Osteocyte (in vitro differentiated cells): ENCODE measurements at regions not wholly inside any gene's neighbourhood (a gene's known extent, or its start where the extent isn't known, plus 50 kb on each side); places are given as distances from the start of the nearest gene placed in this dataset.

Source experiments
- DNase-seq: peaks from one replicate; pipeline ENCODE4 v3.0.0; 2021; ENCODE audit warnings: mixed read lengths; ENCODE audit not compliant: unreplicated experiment; ENCODE audit errors: extremely low spot score
- H3K27ac Mint-ChIP-seq: one replicate; pipeline ENCODE4 v1.8.0; 2021; ENCODE audit warnings: mild to moderate bottlenecking, mixed read lengths; ENCODE audit not compliant: unreplicated experiment
- H3K27me3 Mint-ChIP-seq: one replicate; pipeline ENCODE4 v1.8.0; 2021; ENCODE audit warnings: mixed read lengths; ENCODE audit not compliant: unreplicated experiment
- H3K36me3 Mint-ChIP-seq: one replicate; pipeline ENCODE4 v1.8.0; 2021; ENCODE audit warnings: mixed read lengths; ENCODE audit not compliant: unreplicated experiment
- H3K4me1 Mint-ChIP-seq: one replicate; pipeline ENCODE4 v1.8.0; 2021; ENCODE audit warnings: mixed read lengths; ENCODE audit not compliant: unreplicated experiment
- H3K4me3 Mint-ChIP-seq: one replicate; pipeline ENCODE4 v1.8.0; 2021; ENCODE audit warnings: mild to moderate bottlenecking, moderate library complexity, mixed read lengths; ENCODE audit not compliant: unreplicated experiment
- H3K9me3 Mint-ChIP-seq: one replicate; pipeline ENCODE4 v1.8.0; 2021; ENCODE audit warnings: mixed read lengths; ENCODE audit not compliant: unreplicated experiment
- CTCF ChIP-seq: fragments of 200-600 bp; sonication (generic); IDR thresholded peaks from 2 replicates; pipeline ENCODE4 v1.5.0; 2021; ENCODE audit warnings: antibody characterized with exemption, mild to moderate bottlenecking, moderate library complexity

GRCh38 chr20:56715902-56716519 lies 86.9 kb downstream of the TFAP2C start:
- Mint-ChIP-seq H3K4me3 (no peak overlapping the region), H3K36me3 (no peaks in the 10 kb centered on the region), H3K4me1 (peaks cover 49% of the 10 kb centered on the region), H3K27me3 (no peaks in the 10 kb centered on the region), H3K9me3 (no peaks in the 10 kb centered on the region), H3K27ac (peak overlapping the region; percentile 24)
- no peak for DNase-seq
- TF ChIP-seq CTCF, result no peak

GRCh38 chr20:56716806-56717205 lies 87.7 kb downstream of the TFAP2C start:
- no peaks in the 10 kb centered on the region for H3K36me3 Mint-ChIP-seq
- no peaks in the 10 kb centered on the region for H3K27me3 Mint-ChIP-seq

GRCh38 chr20:56718816-56719215 lies 89.7 kb downstream of the TFAP2C start:
- H3K9me3 Mint-ChIP-seq, result no peaks in the 10 kb centered on the region
- DNase-seq, result no peak
- H3K4me1 Mint-ChIP-seq, result peaks cover 21% of the 10 kb centered on the region
- TF ChIP-seq CTCF, result no peak
- no peaks in the 10 kb centered on the region for H3K36me3 Mint-ChIP-seq
- H3K4me3 Mint-ChIP-seq, result no peak overlapping the region
- no peaks in the 10 kb centered on the region for H3K27me3 Mint-ChIP-seq
- H3K27ac Mint-ChIP-seq, result no peak overlapping the region

More at GRCh38 chr20:56716806-56717205, 87.7 kb downstream of the TFAP2C start:
- peaks cover 41% of the 10 kb centered on the region for H3K4me1 Mint-ChIP-seq
- TF ChIP-seq CTCF, result no peak
- DNase-seq, result no peak
- H3K27ac Mint-ChIP-seq, result no peak overlapping the region
- H3K9me3 Mint-ChIP-seq, result no peaks in the 10 kb centered on the region
- no peak overlapping the region for H3K4me3 Mint-ChIP-seq

- no peaks in the 10 kb centered on the region for H3K27me3 Mint-ChIP-seq
- H3K27ac Mint-ChIP-seq, result peak overlapping the region; percentile 19
- H3K4me3 Mint-ChIP-seq, result no peak overlapping the region
- no peak for TF ChIP-seq CTCF
- H3K4me1 Mint-ChIP-seq, result peaks cover 2% of the 10 kb centered on the region
- no peaks in the 10 kb centered on the region for H3K9me3 Mint-ChIP-seq
- no peaks in the 10 kb centered on the region for H3K36me3 Mint-ChIP-seq
- DNase-seq, result no peak
Observed at GRCh38 chr20:56720620-56721213, 91.6 kb downstream of the TFAP2C start.

GRCh38 chr20:56722042-56722441 lies 92.9 kb downstream of the TFAP2C start:
- DNase-seq, result no peak
- Mint-ChIP-seq H3K4me3 (no peak overlapping the region), H3K27ac (no peak overlapping the region), H3K9me3 (no peaks in the 10 kb centered on the region), H3K27me3 (no peaks in the 10 kb centered on the region), H3K4me1 (no peaks in the 10 kb centered on the region), H3K36me3 (no peaks in the 10 kb centered on the region)
- no peak for TF ChIP-seq CTCF
